ENCODE measurements at regions not wholly inside any gene's neighbourhood (a gene's known extent, or its start where the extent isn't known, plus 50 kb on each side); places are given as distances from the start of the nearest gene placed in this dataset.
A peak's percentile ranks its signal among the peaks of the same experiment; 100 is the strongest.

- DNase-seq: peak; percentile 87
These were observed 352.5 kb upstream of the C9orf72 start for GRCh38 chr9:27925815-27926214.

DNA sequence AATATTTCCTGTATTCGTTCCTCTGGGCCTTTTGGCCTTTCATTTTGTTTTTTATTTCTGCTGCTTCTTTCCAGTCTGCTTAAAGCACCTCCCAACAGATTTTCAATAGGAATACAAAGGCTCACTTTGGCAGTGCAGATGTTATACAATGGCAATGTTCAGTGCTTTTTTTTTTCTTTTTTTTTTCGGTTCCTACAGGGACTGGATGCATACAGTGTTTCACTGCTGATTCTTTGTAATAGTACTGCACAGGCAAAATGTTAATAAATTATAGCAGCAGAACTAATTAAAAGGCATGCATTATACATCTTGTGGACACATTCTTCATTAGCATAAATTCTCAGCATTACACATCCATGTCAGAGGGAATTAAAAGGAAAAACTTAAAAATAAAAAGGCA, 356.6 kb upstream of the C9orf72 start:
- no peak for DNase-seq

- peak; percentile 16 for DNase-seq
These were observed 360.1 kb upstream of the C9orf72 start for GRCh38 chr9:27933210-27934025.

DNA sequence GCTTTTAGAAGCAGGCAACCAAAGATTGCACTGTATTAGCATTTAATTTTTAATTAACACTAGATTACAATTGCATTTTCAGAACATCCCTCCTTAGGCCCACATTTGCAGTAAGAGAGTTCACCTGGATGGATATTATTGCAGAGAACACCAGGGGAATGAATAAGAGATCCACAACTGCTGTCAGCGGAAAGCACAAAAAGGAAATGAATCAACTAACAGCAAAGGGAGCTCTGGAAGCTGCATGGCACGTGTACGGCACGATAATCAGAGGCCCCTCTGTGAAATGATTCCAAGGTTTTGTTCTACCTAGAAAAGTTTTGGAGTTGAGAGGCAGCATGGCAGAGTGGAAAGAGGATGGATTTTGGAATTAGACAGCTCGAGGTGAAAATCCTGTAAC, 361.2 kb upstream of the C9orf72 start:
- no peak for DNase-seq

- no peak for DNase-seq
These were observed 365.9 kb upstream of the C9orf72 start for GRCh38 chr9:27939186-27939585.

DNA sequence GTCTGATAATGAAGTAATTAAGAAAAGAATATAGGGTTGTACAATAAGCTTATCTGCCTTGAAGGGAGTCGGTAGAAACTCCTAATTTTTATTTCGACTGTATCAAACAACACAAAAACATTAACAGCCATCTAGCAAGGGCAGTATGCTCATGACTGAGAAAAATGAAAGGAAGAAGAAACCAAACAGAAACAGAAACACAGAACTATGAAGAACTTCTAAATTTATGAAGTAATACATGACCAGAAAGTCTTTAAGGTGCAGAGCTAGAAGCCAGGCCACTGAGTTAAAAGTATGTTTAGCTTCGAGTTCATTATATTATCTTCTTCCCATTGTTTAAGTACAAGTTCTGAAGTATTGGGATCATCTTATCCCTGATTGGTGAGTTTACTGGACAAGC, 367.3 kb upstream of the C9orf72 start:
- no peak for DNase-seq

GRCh38 chr9:27943501-27943900, 370.2 kb upstream of the C9orf72 start:
- DNase-seq: no peak

DNA sequence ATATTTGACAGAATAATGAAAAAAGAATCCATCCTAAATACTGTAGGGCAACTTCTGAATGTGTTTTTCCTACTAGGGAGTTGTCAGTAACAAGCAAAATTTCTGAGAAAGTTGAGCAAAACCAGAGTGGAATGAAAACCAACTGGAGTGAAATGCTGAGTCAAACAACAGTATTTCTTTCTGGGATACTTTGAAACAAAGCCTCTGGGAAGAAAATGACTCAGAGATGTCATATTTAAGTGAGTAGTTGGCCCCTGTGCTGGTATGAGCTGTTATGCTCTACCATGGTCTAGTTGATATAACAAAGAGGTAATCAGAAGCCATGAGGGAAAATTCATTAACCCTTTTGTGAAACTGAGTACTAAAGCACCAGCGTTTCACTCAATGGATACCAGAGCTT, 372.1 kb upstream of the C9orf72 start:
- no peak for DNase-seq

DNA sequence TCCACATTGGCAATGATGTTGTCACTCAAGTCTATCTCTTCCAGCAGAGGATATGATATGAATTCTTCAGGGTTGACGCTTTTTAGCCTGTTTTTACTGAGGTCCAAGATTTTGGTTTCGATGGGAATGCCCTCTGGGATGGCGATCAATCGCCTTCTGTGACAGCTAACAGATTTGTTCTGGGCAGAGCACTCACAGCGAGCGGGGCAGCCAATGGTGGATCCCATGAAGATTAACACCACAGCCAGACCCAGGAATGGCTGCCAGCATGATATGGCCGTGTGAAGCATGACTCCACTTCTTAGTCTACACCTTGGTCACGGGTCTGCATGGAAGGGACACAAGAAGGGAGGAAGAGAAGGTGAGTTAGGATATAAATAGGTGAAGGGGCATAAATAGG, 377.1 kb upstream of the C9orf72 start:
- DNase-seq: no peak

GRCh38 chr9:27954858-27955257, 381.6 kb upstream of the C9orf72 start:
- DNase-seq: no peak

DNA sequence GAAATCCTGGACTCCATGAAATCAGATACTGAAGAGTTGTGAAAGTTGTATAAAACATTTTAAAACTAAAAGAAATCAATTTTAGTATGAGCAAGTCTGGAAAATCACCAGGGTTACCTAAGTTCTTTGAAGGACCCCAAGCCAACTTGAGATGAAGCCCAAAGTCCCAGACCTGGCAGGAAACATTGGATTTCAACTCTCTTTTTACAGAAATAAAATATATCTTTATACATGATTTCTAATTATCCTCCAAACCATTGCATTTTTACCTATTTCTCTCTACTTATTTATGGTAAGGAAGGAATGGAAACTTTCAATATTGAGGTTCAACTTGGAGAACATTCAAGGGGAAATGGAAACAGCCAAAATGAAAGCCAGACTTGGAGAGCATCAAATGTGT, 390.6 kb upstream of the C9orf72 start:
- no peak for DNase-seq

GRCh38 chr9:27967210-27967609, 393.9 kb upstream of the C9orf72 start:
- DNase-seq: no peak

GRCh38 chr9:27977931-27978330, 404.6 kb upstream of the C9orf72 start:
- no peak for DNase-seq

DNA sequence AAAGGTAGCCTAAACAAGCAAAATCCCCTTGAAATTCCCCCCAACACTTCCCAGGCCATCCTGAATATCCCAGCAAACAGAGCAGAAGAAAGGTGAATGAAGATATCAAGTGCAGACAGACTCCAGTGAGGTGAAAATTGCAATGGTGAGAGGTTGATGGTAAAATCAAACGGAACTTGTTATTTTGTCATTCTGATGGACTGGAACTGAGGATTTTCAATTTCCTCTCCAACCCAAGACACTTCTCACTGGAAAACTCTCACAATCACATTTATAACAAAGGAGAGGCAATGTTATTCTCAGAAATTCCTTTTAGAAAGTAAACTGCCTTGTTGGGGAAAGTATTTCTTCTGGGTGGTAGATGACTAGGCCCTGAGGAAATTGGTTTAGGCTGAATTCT, 412.4 kb upstream of the C9orf72 start:
- DNase-seq: no peak

DNA sequence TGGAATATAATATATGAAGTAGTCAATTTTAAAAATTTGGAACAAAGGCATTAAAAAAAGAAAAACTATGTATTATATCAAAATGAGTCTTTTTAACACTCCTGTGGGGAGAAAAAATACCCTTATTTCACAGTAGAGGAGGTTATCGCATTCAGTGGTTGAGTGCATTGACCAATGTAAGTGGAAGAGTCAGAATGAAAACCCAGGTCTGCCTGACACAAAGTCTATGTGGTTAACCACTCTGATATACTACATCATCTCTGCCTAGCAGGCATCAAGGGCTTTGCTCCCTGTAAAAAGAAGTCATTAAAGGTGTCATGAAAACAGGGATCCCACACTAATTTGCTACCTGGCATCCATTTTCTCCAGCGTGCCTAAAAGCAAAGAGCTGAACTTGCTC, 417.2 kb upstream of the C9orf72 start:
- DNase-seq: no peak

DNA sequence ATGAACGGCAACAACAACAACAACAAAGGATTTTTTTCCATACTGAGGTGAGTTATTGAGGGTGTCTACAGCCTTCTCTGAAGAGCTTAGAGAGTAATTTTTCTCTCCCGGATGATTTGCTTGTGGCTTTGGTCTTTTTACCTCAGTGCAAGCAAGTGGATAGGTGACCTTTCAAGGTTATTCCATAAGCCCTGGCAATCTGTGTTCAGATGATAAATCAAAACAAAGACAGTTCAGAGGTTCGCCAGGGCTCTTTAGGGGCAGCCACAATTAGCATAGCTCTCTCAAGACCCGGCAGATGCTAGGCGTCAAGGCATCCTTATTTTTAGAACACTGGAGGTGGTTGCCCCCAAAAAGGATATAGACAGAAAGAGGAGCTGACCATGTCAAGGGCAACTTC, 417.9 kb upstream of the C9orf72 start:
- DNase-seq: no peak

DNA sequence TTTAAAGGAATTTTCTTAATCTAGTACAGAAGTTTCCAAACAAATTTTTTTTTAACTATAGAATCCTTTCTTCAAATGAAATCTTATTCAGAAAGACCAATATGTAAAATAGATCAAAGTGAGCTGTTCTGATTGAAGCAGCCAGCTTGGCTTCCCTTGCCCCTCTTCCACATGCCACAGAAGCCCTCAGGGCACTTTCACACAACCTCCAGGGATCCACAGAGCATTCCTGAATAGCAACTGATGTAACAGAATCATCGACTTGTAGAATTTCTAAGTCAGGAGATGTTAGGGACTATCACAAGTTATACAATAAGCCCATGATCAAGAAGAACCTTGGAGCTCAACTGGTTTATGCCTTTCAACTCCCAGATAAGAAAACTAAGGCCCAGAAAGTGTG, 427.8 kb upstream of the C9orf72 start:
- no peak for DNase-seq

DNA sequence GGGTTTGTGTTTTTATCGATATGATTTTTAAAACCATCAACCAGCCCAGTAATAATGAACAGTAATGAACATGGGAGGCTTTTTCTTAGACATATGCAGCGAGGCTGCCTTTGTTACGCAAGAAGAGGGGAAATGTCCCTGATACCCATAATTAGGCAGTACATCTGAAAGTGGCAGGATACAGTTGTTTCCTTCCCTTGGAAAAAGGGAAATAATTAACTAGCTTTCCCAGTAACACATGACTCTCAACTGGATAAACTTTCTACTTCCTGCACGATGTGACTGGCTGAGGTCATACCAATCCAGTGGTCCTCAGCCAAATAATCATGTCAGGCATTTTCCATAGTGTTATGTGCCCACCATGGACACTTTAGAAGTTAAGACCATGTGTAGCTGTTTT, 431.6 kb upstream of the C9orf72 start:
- DNase-seq: no peak

DNA sequence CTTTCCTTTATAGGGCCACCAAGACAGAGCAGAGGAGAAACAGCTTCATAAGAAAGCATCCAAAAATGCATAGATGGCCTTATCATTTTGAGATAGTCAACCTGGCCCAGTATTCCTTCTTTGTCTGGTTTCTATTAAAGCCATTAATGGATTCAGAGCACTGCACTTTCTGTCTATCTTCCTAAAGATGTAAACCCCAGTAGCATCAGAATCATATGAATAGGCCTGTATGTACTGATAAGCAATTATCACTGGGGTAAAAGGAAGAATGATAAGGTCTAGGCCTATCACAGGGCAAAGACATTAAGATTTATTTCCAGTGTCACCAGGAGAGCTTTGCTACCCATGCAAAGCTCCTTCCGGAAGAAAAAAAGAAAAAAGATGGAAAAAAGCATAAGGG, 432.5 kb upstream of the C9orf72 start:
- DNase-seq: no peak

- no peak for DNase-seq
These were observed 434.0 kb upstream of the C9orf72 start for GRCh38 chr9:28007097-28007817.

DNA sequence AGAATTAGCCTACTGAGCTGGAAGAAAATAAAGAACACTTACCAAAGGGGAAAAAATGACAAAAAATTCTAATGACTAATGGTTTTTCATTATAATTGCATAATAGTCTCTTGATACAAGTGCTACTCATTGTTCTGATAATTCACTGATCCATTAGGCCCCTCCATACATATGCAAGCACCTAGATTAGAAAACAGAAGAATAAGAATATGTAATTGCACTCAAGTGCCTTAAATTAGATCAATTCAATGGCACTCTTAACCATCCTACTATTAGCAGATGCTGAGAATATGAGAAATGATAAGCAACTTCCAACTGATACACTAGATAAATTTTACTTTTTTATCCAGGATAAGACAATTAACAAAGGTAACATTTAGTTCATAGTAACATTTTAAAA, 440.9 kb upstream of the C9orf72 start:
- DNase-seq: no peak

DNA sequence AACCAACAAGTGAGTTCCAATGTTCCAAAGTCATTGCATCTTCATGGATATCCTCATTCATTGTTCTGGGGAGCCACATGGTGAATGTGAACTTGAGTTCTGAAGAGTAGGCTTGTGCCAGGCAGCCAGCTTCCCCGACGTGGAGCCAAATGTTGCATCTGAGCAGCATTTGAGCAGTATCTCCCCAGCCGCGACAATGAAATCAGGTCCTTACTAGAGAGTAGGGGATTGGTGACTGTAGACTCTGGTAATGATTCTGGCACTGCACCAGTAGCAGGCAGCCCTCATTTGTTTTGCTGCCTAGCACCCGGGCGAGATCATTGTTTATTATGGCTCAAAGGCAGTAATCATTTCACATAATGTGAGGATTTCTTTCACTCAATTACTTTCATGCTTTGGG, 451.4 kb upstream of the C9orf72 start:
- DNase-seq: peak; percentile 94

- DNase-seq: no peak
These were observed 451.9 kb upstream of the C9orf72 start for GRCh38 chr9:28025186-28025585.

DNA sequence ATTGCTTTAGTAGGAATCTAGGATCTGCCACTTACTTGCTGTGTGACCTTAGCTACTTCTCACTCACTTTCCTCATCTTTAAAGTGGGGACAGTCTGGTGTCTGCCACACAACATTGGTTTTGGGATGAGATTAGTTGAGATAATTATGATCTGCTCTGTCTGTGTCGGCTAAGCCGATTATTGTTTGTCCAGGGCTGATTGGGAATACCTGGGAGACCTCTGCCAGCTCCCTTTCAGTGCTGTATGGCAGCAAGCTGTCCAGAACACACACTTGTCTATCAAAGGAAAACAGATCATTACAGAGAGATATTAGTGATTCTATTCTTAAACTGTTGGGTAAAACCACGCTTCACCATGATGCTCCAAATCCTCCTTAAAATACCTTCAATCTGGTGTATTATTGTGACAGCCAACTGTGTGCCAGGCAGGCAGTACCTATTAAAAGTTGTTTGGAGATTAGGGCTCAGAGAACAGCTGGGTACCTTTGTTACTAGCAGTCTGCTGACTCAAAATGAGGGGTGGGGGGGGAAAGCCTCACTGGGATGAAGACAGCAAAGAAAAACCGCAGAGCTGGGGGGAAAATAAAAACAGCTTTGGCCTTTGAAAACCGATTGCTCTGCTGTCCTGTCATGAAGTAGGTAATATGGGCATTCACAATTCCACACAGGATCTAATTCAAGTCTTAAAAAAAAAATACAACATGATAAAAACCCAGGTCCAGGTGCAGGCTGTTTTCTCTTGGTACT, 458.4 kb upstream of the C9orf72 start:
- DNase-seq: peak; percentile 31

Measured in COR-L47 (cell line).